ENCODE measurements at regions not wholly inside any gene's neighbourhood (a gene's known extent, or its start where the extent isn't known, plus 50 kb on each side); places are given as distances from the start of the nearest gene placed in this dataset.
"Not testable (repeated sequence)": the region's sequence is repeated elsewhere in the genome, so short reads cannot be mapped to it uniquely, and the experiment has no call there.

- H3K4ac ChIP-seq (replicated peaks; ENCODE audit: insufficient read length, low read depth, low read length); H3K4me2 ChIP-seq (ENCODE audit: insufficient read depth in 1 of 2, low read depth in 2 of 2, low read length in 2 of 2); H3K9me3 ChIP-seq (ENCODE audit: insufficient read depth in 2 of 2, low read depth in 1 of 2, low read length in 1 of 2); H3K9ac ChIP-seq (replicated peaks in 1 of 4; ENCODE audit: extremely low read depth in 1 of 4, low read depth in 3 of 4, low read length in 3 of 4); H3K23ac ChIP-seq (ENCODE audit: insufficient read length); H4K20me1 ChIP-seq (replicated peaks in 1 of 2; ENCODE audit: control insufficient read depth in 1 of 2, insufficient read depth in 2 of 2, low read length in 2 of 2); H3K18ac ChIP-seq (ENCODE audit: extremely low read depth, low read length); H3K4me3 ChIP-seq (ENCODE audit: extremely low read depth in 1 of 4, insufficient read depth in 2 of 4, low read depth in 3 of 4, low read length in 4 of 4); H2AFZ ChIP-seq (ENCODE audit: low read length); H3K36me3 ChIP-seq (ENCODE audit: control insufficient read depth in 2 of 4, insufficient read depth in 4 of 4, low read length in 3 of 4); POLR2A ChIA-PET (ENCODE audit: partially characterized antibody); H2BK12ac ChIP-seq (ENCODE audit: low read depth, low read length); H3K27me3 ChIP-seq (replicated peaks in 1 of 4; ENCODE audit: control insufficient read depth in 3 of 4, extremely low read depth in 1 of 4, insufficient read depth in 3 of 4, low read length in 3 of 4); H3K79me1 ChIP-seq (ENCODE audit: low read depth, low read length); FAIRE-seq; H3K56ac ChIP-seq (replicated peaks; ENCODE audit: insufficient read length, low read depth, low read length); H2BK120ac ChIP-seq (replicated peaks; ENCODE audit: low read depth, low read length); H3K79me2 ChIP-seq (ENCODE audit: control insufficient read depth in 1 of 2, insufficient read depth in 2 of 2, low read length in 2 of 2); H4K91ac ChIP-seq (replicated peaks; ENCODE audit: insufficient read length, low read length); H2BK20ac ChIP-seq (ENCODE audit: low read length); H2AK5ac ChIP-seq (ENCODE audit: low read depth, low read length); H3K4me1 ChIP-seq (replicated peaks in 1 of 4; ENCODE audit: control insufficient read depth in 3 of 4, insufficient read depth in 4 of 4, low read length in 3 of 4); H2BK5ac ChIP-seq (ENCODE audit: low read depth, low read length); DNase-seq (ENCODE audit: low read depth in 1 of 2, low spot score in 2 of 2); H2BK15ac ChIP-seq (ENCODE audit: low read length); H4K5ac ChIP-seq (ENCODE audit: insufficient read length, low read depth, low read length); H3K14ac ChIP-seq (ENCODE audit: insufficient read length); H4K8ac ChIP-seq (ENCODE audit: extremely low read depth, insufficient read depth, low read length); H3K27ac ChIP-seq (ENCODE audit: low read depth, low read length); H3K23me2 ChIP-seq (ENCODE audit: low read depth, low read length): not testable (repeated sequence)
- WGBS, 2 experiments (ENCODE audit: extremely low coverage in 1 of 2, insufficient coverage in 1 of 2, insufficient read length in 1 of 2, insufficient replicate concordance in 2 of 2, low coverage in 1 of 2, low lambda C conversion rate in 2 of 2, missing lambda C conversion rate in 1 of 2) = 99% methylated on average over 12 of the region's 12 CpGs; no CpG with 5 or more reads in 1 of the 2 experiments
- CTCF ChIA-PET (ENCODE audit: partially characterized antibody) = interaction anchor here (1.3 to 1.4 kb wide), 2 partner anchors 11 to 43 kb away, joined by 4 to 5 read pairs; no protein-coding TSS in a partner anchor
Measured at GRCh38 chr20:51922812-51923211, 120.5 kb upstream of the SALL4 start.

All from H1 (cell line).